OCI-LY7 (cell line): ENCODE measurements at regions not wholly inside any gene's neighbourhood (a gene's known extent, or its start where the extent isn't known, plus 50 kb on each side); places are given as distances from the start of the nearest gene placed in this dataset.

Experiments
- BruUV-seq: library from RNA; stranded (reverse); fragments of 400-500 nt; replicated peaks from 2 replicates; lab custom pipeline; 2021; lab: Mats Ljungman, UMichigan
- CTCF ChIA-PET: fragments of 300-600 bp; sonication (Branson Sonifier 250); formaldehyde crosslinking; loops from one replicate; lab custom pipeline; 2022; ENCODE audit warnings: antibody characterized with exemption; ENCODE audit not compliant: unreplicated experiment; lab: Charles Lee
- POLR2A ChIA-PET: fragments of 300-600 bp; sonication (Branson Sonifier 250); formaldehyde crosslinking; loops from one replicate; lab custom pipeline; 2022; ENCODE audit warnings: antibody characterized with exemption; lab: Charles Lee
- DNase-seq: peaks from one replicate; pipeline ENCODE4 v3.0.0-alpha.2; 2015; ENCODE audit warnings: low spot score
- H2AFZ ChIP-seq: fragments of 200-600 bp; sonication (generic), shearing (Covaris generic); 2 replicates; pipeline ENCODE4 v1.6.1; 2014; ENCODE audit warnings: mild to moderate bottlenecking, antibody characterized with exemption, low read length, moderate library complexity
- H3K27ac ChIP-seq: fragments of 200-600 bp; sonication (generic); 2 replicates; pipeline ENCODE4 v1.5.1; 2014; ENCODE audit warnings: mixed run types, low read depth, mild to moderate bottlenecking, moderate library complexity, low read length, inconsistent platforms; ENCODE audit not compliant: poor library complexity, severe bottlenecking
- H3K36me3 ChIP-seq: fragments of 200-600 bp; sonication (generic); 2 replicates; pipeline ENCODE4 v1.6.1; 2014; ENCODE audit warnings: mild to moderate bottlenecking, antibody characterized with exemption, low read length, moderate library complexity, mixed read lengths; ENCODE audit not compliant: insufficient read depth
- H3K4me1 ChIP-seq: fragments of 200-600 bp; sonication (generic); 2 replicates; pipeline ENCODE4 v1.5.1; 2014; ENCODE audit warnings: mild to moderate bottlenecking, low read length; ENCODE audit not compliant: insufficient read depth, poor library complexity, severe bottlenecking
- H3K4me2 ChIP-seq: fragments of 200-600 bp; sonication (generic); 2 replicates; pipeline ENCODE4 v1.6.1; 2014; ENCODE audit warnings: mild to moderate bottlenecking, low read length
- H3K4me3 ChIP-seq: fragments of 200-600 bp; sonication (generic); 2 replicates; pipeline ENCODE4 v1.5.1; 2014; ENCODE audit warnings: mild to moderate bottlenecking, low read depth, low read length; ENCODE audit not compliant: poor library complexity, severe bottlenecking
- H3K79me2 ChIP-seq: fragments of 200-600 bp; sonication (generic); 2 replicates; pipeline ENCODE4 v1.6.1; 2016; ENCODE audit warnings: low read depth, mild to moderate bottlenecking, low read length, moderate library complexity, mixed read lengths; ENCODE audit not compliant: insufficient read depth
- H3K9me2 ChIP-seq: fragments of 200-600 bp; sonication (generic); 2 replicates; pipeline ENCODE4 v1.6.1; 2016; ENCODE audit warnings: mild to moderate bottlenecking, low read length, mixed read lengths; ENCODE audit not compliant: insufficient read depth
- H3K9me3 ChIP-seq: fragments of 200-600 bp; sonication (generic); 2 replicates; pipeline ENCODE4 v1.6.1; 2014; ENCODE audit warnings: mild to moderate bottlenecking, mixed run types, low read length, mixed read lengths
- H4K20me1 ChIP-seq: fragments of 200-600 bp; sonication (generic); 2 replicates; pipeline ENCODE4 v1.6.1; 2014; ENCODE audit warnings: mild to moderate bottlenecking, antibody characterized with exemption, low read length, moderate library complexity, mixed read lengths; ENCODE audit not compliant: insufficient read depth
- CTCF ChIP-seq: fragments of 200-600 bp; sonication (generic); conservative IDR thresholded peaks from 2 replicates; pipeline ENCODE4 v1.5.1; 2014; ENCODE audit warnings: mild to moderate bottlenecking, antibody characterized with exemption, low read length, moderate library complexity, mixed read lengths
- EZH2phosphoT487 ChIP-seq: fragments of 200-600 bp; sonication (generic); IDR thresholded peaks from 2 replicates; pipeline ENCODE4 v1.6.1; 2018; ENCODE audit warnings: low read depth, borderline replicate concordance, mild to moderate bottlenecking, mixed run types, antibody characterized with exemption, low read length, moderate library complexity, mixed read lengths
- intact Hi-C: fragments of 100-400 bp; cut with micrococcal nuclease; formaldehyde crosslinking; loops from one replicate; pipeline ENCODE4 v1.10.0; 2022; ENCODE audit not compliant: unreplicated experiment

DNA sequence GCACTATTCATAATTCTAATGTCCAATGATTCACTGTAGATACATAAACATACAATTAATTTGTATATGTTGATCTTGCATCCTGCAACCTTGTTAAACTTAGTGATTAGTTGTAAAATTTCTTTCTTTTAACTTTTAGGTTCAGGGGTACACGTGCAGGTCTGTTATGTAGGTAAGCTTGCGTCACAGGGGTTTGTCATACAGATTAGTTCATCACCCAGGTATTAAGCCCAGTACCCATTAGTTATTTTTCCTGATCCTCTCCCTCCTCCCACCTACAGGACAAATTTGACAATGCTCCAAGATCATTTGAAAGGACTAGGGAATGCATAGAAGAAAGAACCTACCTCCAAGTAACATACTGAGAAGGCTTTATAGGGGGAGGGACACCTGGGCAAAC is 290.1 kb downstream of the SRBD1 start:
- CTCF ChIA-PET = interaction anchor here (1.3 kb wide), 1 partner anchor 11 kb away, joined by 3 read pairs; no protein-coding TSS in a partner anchor
- Histone ChIP-seq H4K20me1 (no peaks in the 10 kb centered on the region), H2AFZ (no peak overlapping the region), H3K27ac (no peak overlapping the region), H3K36me3 (no peaks in the 10 kb centered on the region), H3K9me2 (no peaks in the 10 kb centered on the region), H3K79me2 (no peaks in the 10 kb centered on the region), H3K4me2 (no peak overlapping the region), H3K4me1 (no peaks in the 10 kb centered on the region), H3K9me3 (peaks cover 11% of the 10 kb centered on the region), H3K4me3 (no peak overlapping the region)
- POLR2A ChIA-PET = interaction anchor here (0.6 kb wide), 1 partner anchor 75 kb away, joined by 4 read pairs; no protein-coding TSS in a partner anchor
- BruUV-seq = no TSS peak
- TF ChIP-seq CTCF (no peak), EZH2phosphoT487 (no peak)
- intact Hi-C loops = no loop called here
- DNase-seq = no peak

- intact Hi-C loops = no loop called here
- H3K4me2 ChIP-seq = no peak overlapping the region
- no peaks in the 10 kb centered on the region for H3K79me2 ChIP-seq
- H3K9me3 ChIP-seq = peaks cover 11% of the 10 kb centered on the region
- no peaks in the 10 kb centered on the region for H3K9me2 ChIP-seq
- H3K27ac ChIP-seq = no peak overlapping the region
- no peak overlapping the region for H2AFZ ChIP-seq
- H3K4me1 ChIP-seq = no peaks in the 10 kb centered on the region
- H3K4me3 ChIP-seq = no peak overlapping the region
- ChIA-PET CTCF (no interaction called here), POLR2A (interaction anchor here (0.7 to 2.0 kb wide), 2 partner anchors 12 to 50 kb away, joined by 3 to 8 read pairs; no protein-coding TSS in a partner anchor)
- H4K20me1 ChIP-seq = no peaks in the 10 kb centered on the region
- H3K36me3 ChIP-seq = no peaks in the 10 kb centered on the region
- no peak for TF ChIP-seq EZH2phosphoT487
- no peak for TF ChIP-seq CTCF
- DNase-seq = no peak
- BruUV-seq = no TSS peak
Observed at GRCh38 chr2:45319683-45320455, 291.2 kb downstream of the SRBD1 start.

- Histone ChIP-seq H3K9me2 (no peaks in the 10 kb centered on the region), H3K79me2 (no peaks in the 10 kb centered on the region), H2AFZ (no peak overlapping the region), H3K4me1 (no peaks in the 10 kb centered on the region), H3K4me3 (no peak overlapping the region), H3K4me2 (no peak overlapping the region), H3K9me3 (peaks cover 3% of the 10 kb centered on the region), H4K20me1 (no peaks in the 10 kb centered on the region), H3K27ac (no peak overlapping the region), H3K36me3 (no peaks in the 10 kb centered on the region)
- no TSS peak for BruUV-seq
- POLR2A ChIA-PET = interaction anchor here (2.0 kb wide), 1 partner anchor 13 kb away, joined by 8 read pairs; no protein-coding TSS in a partner anchor
- CTCF ChIA-PET = no interaction called here
- intact Hi-C loops = no loop called here
- DNase-seq = no peak
- TF ChIP-seq CTCF = no peak
- TF ChIP-seq EZH2phosphoT487 = no peak
Observed at GRCh38 chr2:45318686-45319085, 292.4 kb downstream of the SRBD1 start.
